ENCODE measurements at regions not wholly inside any gene's neighbourhood (a gene's known extent, or its start where the extent isn't known, plus 50 kb on each side); places are given as distances from the start of the nearest gene placed in this dataset.
A peak's percentile ranks its signal among the peaks of the same experiment; 100 is the strongest.

GRCh38 chr9:102778746-102779145 lies 216.4 kb upstream of the CYLC2 start:
- WGBS (ENCODE audit: low lambda C conversion rate): 30% methylated on average over 4 of the region's 4 CpGs
- no peak overlapping the region for H3K4me2 ChIP-seq (ENCODE audit: low read depth, low read length)
- H4K20me1 ChIP-seq (ENCODE audit: insufficient read depth, low read length): no peaks in the 10 kb centered on the region
- H3K79me2 ChIP-seq (ENCODE audit: insufficient read depth, low read length): no peaks in the 10 kb centered on the region
- ChIA-PET POLR2A (no interaction called here), CTCF (ENCODE audit: low intra/inter-chr PET ratio, low total read pairs) (no interaction called here)
- no peaks in the 10 kb centered on the region for H3K36me3 ChIP-seq (replicated peaks in 1 of 2; ENCODE audit: control insufficient read depth in 1 of 2, insufficient read depth in 2 of 2, low read length in 2 of 2)
- TF ChIP-seq PHF5A (CRISPR knock-in tag; IDR thresholded peaks at IDR 0.05; ENCODE audit: low read depth, unreplicated experiment) (no peak), CHCHD3 (CRISPR knock-in tag; IDR thresholded peaks at IDR 0.05) (no peak), THAP11 (CRISPR knock-in tag; IDR thresholded peaks at IDR 0.05) (no peak)
- DNase-seq (ENCODE audit: low spot score) (no peak), FAIRE-seq (no peak), ATAC-seq (no peak)
- H3K4me3 ChIP-seq (replicated peaks in 1 of 3; ENCODE audit: insufficient read depth in 1 of 3, low read depth in 2 of 3, low read length in 3 of 3): no peak overlapping the region
- BruUV-seq (replicated peaks): no TSS peak
- H3K9ac ChIP-seq (ENCODE audit: insufficient read depth, low read depth, low read length): no peak overlapping the region
- no peak overlapping the region for H2AFZ ChIP-seq (ENCODE audit: low read length)
- intact Hi-C loops (cut with micrococcal nuclease; ENCODE audit: unreplicated experiment) (loop anchor here (5.0 kb wide), 1 partner anchor 1931 kb away; no protein-coding TSS in a partner anchor), in situ Hi-C loops (cut with HindIII; ENCODE audit: extremely low pct_ligation_motif_present, low pct_unique_long_range_greater_than_20kb) (no loop called here)
- H3K27ac ChIP-seq (ENCODE audit: extremely low read length, insufficient read depth, low read length): no peak overlapping the region
- H3K4me1 ChIP-seq (ENCODE audit: insufficient read depth, low read length): no peaks in the 10 kb centered on the region
- no peaks in the 10 kb centered on the region for H3K9me3 ChIP-seq (ENCODE audit: low read length)
- no peaks in the 10 kb centered on the region for H3K27me3 ChIP-seq (ENCODE audit: control insufficient read depth in 1 of 2, insufficient read depth in 2 of 2, low read length in 2 of 2)

- WGBS (ENCODE audit: low lambda C conversion rate): 60% methylated on average over 3 of the region's 3 CpGs
- DNase-seq (ENCODE audit: low spot score) (no peak), FAIRE-seq (no peak), ATAC-seq (no peak)
- POLR2A ChIA-PET: no interaction called here
- Histone ChIP-seq H3K27me3 (ENCODE audit: control insufficient read depth in 1 of 2, insufficient read depth in 2 of 2, low read length in 2 of 2) (no peaks in the 10 kb centered on the region), H3K4me1 (ENCODE audit: insufficient read depth, low read length) (no peaks in the 10 kb centered on the region), H3K79me2 (ENCODE audit: insufficient read depth, low read length) (no peaks in the 10 kb centered on the region), H3K4me2 (ENCODE audit: low read depth, low read length) (no peak overlapping the region), H3K27ac (ENCODE audit: extremely low read length, insufficient read depth, low read length) (no peak overlapping the region), H3K36me3 (replicated peaks in 1 of 2; ENCODE audit: control insufficient read depth in 1 of 2, insufficient read depth in 2 of 2, low read length in 2 of 2) (no peaks in the 10 kb centered on the region), H3K9ac (ENCODE audit: insufficient read depth, low read depth, low read length) (no peak overlapping the region), H4K20me1 (ENCODE audit: insufficient read depth, low read length) (no peaks in the 10 kb centered on the region), H2AFZ (ENCODE audit: low read length) (no peak overlapping the region), H3K4me3 (replicated peaks in 1 of 3; ENCODE audit: insufficient read depth in 1 of 3, low read depth in 2 of 3, low read length in 3 of 3) (no peak overlapping the region), H3K9me3 (ENCODE audit: low read length) (no peaks in the 10 kb centered on the region)
- CTCF ChIA-PET (ENCODE audit: low intra/inter-chr PET ratio, low total read pairs): no interaction called here
- TF ChIP-seq MAFK (conservative IDR thresholded peaks at IDR 0.05 in 1 of 2, IDR thresholded peaks at IDR 0.05 in 1 of 2; ENCODE audit: low read length in 2 of 2): peak; percentile 83 to 89
- TF ChIP-seq RELA (CRISPR knock-in tag; IDR thresholded peaks at IDR 0.05): no peak
- TF ChIP-seq MAFF (IDR thresholded peaks at IDR 0.05; ENCODE audit: low read depth, low read length): peak; percentile 85
- intact Hi-C loops (cut with micrococcal nuclease; ENCODE audit: unreplicated experiment): no loop called here
- in situ Hi-C loops (cut with HindIII; ENCODE audit: extremely low pct_ligation_motif_present, low pct_unique_long_range_greater_than_20kb): no loop called here
- BruUV-seq (replicated peaks): no TSS peak
Observed at GRCh38 chr9:102770704-102771103, 224.4 kb upstream of the CYLC2 start.

Measured in HepG2 (cell line).